OCI-LY3 (cell line): ENCODE measurements at regions not wholly inside any gene's neighbourhood (a gene's known extent, or its start where the extent isn't known, plus 50 kb on each side); places are given as distances from the start of the nearest gene placed in this dataset.

Experiments used
- H2AFZ ChIP-seq: fragments of 200-600, 300-600 bp; shearing (Covaris generic); 2 replicates; pipeline ENCODE4 v1.6.0; 2014; ENCODE audit warnings: antibody characterized with exemption, low read depth, low read length
- H3K27ac ChIP-seq: fragments of 200-600, 300-600 bp; sonication (generic); 2 replicates; pipeline ENCODE4 v1.5.1; 2014; ENCODE audit warnings: mild to moderate bottlenecking, low read length, moderate library complexity, mixed read lengths
- H3K27me3 ChIP-seq: fragments of 200-600, 300-600 bp; sonication (generic); 2 replicates; pipeline ENCODE4 v1.6.1; 2014; ENCODE audit warnings: low read depth, low read length, mixed read lengths
- H3K36me3 ChIP-seq: fragments of 200-600, 300-600 bp; sonication (generic); replicated peaks from 2 replicates; pipeline ENCODE3; 2014; ENCODE audit warnings: low read depth, low read length, mixed read lengths
- H3K4me1 ChIP-seq: fragments of 300-600, 200-600 bp; sonication (generic); 2 replicates; pipeline ENCODE4 v1.6.1; 2014; ENCODE audit warnings: low read length, mixed read lengths
- H3K4me2 ChIP-seq: fragments of 200-600, 300-600 bp; sonication (generic); 2 replicates; pipeline ENCODE4 v1.6.1; 2014; ENCODE audit warnings: low read length, mixed read lengths
- H3K4me3 ChIP-seq: fragments of 300-600, 200-600 bp; sonication (generic); 2 replicates; pipeline ENCODE4 v1.5.1; 2014; ENCODE audit warnings: antibody characterized with exemption, mild to moderate bottlenecking, low read length, moderate library complexity
- H3K79me2 ChIP-seq: fragments of 300-600, 200-600 bp; shearing (Covaris generic); 2 replicates; pipeline ENCODE4 v1.6.1; 2014; ENCODE audit warnings: mild to moderate bottlenecking, low read length, mixed read lengths
- H3K9ac ChIP-seq: fragments of 300-600, 200-600 bp; shearing (Covaris generic); 2 replicates; pipeline ENCODE4 v1.6.0; 2014; ENCODE audit warnings: mild to moderate bottlenecking, low read length, moderate library complexity
- H3K9me3 ChIP-seq: fragments of 200-600, 300-600 bp; shearing (Covaris generic); 2 replicates; pipeline ENCODE4 v1.6.1; 2014; ENCODE audit warnings: low read length, mixed read lengths; ENCODE audit not compliant: insufficient read depth
- H4K20me1 ChIP-seq: fragments of 200-600, 300-600 bp; sonication (generic); 2 replicates; pipeline ENCODE4 v1.6.1; 2016; ENCODE audit warnings: low read length, mixed read lengths; ENCODE audit not compliant: insufficient read depth
- CTCF ChIP-seq: fragments of 200-600, 300-600 bp; sonication (generic); IDR thresholded peaks from 2 replicates; pipeline ENCODE4 v1.5.1; 2014; ENCODE audit warnings: antibody characterized with exemption, low read length, low read depth
- EZH2phosphoT487 ChIP-seq: fragments of 200-600 bp; shearing (Covaris generic); IDR thresholded peaks from 2 replicates; pipeline ENCODE4 v1.6.1; 2018; ENCODE audit warnings: antibody characterized with exemption, mixed run types, low read depth

GRCh38 chr18:76750269-76750668 is 72.1 kb upstream of the ZNF236 start:
- TF ChIP-seq EZH2phosphoT487, result no peak
- TF ChIP-seq CTCF, result no peak
- Histone ChIP-seq H4K20me1 (no peaks in the 10 kb centered on the region), H3K9me3 (peaks cover 18% of the 10 kb centered on the region), H3K27me3 (no peaks in the 10 kb centered on the region), H3K79me2 (no peaks in the 10 kb centered on the region), H3K4me2 (no peak overlapping the region), H3K4me3 (no peak overlapping the region), H3K27ac (no peak overlapping the region), H3K4me1 (no peaks in the 10 kb centered on the region), H3K36me3 (no peaks in the 10 kb centered on the region), H2AFZ (no peak overlapping the region), H3K9ac (no peak overlapping the region)

DNA sequence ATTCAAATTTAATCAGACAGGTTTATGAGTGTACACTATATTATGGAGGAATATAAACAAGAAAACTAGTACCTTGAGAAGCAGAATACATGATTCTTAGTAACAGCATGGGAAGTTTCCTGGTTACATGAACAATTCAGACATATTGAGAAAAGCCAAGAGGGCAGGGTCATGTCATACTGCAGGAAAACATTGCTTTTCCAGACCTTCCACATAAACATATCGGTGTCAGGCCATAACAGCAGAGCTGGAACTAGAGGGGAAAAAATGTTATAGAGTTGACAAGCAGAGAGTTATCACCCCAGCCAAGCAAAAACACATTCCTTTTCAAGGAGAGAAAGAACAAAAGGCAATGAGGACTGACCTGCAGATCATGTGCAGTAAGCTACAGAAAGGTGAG is 74.7 kb upstream of the ZNF236 start:
- Histone ChIP-seq H3K9me3 (peaks cover 18% of the 10 kb centered on the region), H3K36me3 (no peaks in the 10 kb centered on the region), H3K79me2 (no peaks in the 10 kb centered on the region), H3K27ac (no peak overlapping the region), H3K27me3 (no peaks in the 10 kb centered on the region), H3K4me3 (no peak overlapping the region), H2AFZ (no peak overlapping the region), H3K4me1 (no peaks in the 10 kb centered on the region), H4K20me1 (no peaks in the 10 kb centered on the region), H3K9ac (no peak overlapping the region), H3K4me2 (no peak overlapping the region)
- TF ChIP-seq EZH2phosphoT487, result no peak
- TF ChIP-seq CTCF, result no peak

DNA sequence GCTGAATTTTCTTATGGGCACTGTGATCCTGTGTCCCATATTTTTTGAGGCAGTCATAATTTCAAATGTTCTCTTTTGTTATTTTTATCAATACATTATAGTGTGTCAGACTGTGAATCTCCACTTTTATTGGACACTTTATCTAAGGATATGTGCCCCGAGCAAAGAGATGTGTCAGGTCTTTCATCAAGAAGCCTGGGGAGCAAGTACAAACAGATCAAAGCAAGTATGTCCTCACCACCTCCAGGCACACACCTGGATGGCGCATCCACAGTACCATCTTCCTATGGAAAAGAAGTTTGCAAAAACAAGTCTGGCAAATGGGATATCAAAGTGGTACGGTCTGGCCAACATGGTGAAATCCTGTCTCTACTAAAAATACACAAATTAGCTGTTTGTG is 81.0 kb upstream of the ZNF236 start:
- no peaks in the 10 kb centered on the region for H3K9me3 ChIP-seq
- no peak overlapping the region for H2AFZ ChIP-seq
- no peaks in the 10 kb centered on the region for H3K4me1 ChIP-seq
- H4K20me1 ChIP-seq, result no peaks in the 10 kb centered on the region
- H3K4me2 ChIP-seq, result no peak overlapping the region
- no peaks in the 10 kb centered on the region for H3K79me2 ChIP-seq
- no peak overlapping the region for H3K27ac ChIP-seq
- H3K9ac ChIP-seq, result no peak overlapping the region
- TF ChIP-seq EZH2phosphoT487 (no peak), CTCF (no peak)
- H3K36me3 ChIP-seq, result no peaks in the 10 kb centered on the region
- H3K4me3 ChIP-seq, result no peak overlapping the region
- no peaks in the 10 kb centered on the region for H3K27me3 ChIP-seq

DNA sequence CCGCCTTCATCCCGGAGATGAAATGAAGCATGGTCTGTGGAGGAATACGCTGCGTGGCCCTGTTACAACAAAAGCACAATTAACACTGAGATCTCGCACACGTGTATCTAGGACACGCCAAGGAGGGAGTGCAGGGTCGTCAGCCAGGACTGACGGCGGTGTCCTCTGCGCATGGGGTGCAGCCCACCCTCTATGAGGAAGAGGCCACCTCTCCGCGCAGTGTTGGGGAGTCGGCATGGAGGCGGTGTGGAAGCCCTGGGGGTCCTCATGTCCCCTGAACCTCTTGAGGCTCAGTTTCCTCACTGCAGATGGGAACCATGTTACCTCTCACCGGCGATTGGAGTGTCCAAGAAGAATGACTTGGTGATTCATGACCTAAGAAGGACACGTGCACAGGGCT is 86.0 kb upstream of the ZNF236 start:
- Histone ChIP-seq H3K4me3 (no peak overlapping the region), H3K4me2 (no peak overlapping the region), H4K20me1 (no peaks in the 10 kb centered on the region), H2AFZ (no peak overlapping the region), H3K9me3 (no peaks in the 10 kb centered on the region), H3K27me3 (peaks cover 14% of the 10 kb centered on the region; the same call in 1 of the 2 replicates), H3K27ac (no peak overlapping the region), H3K36me3 (no peaks in the 10 kb centered on the region), H3K79me2 (no peaks in the 10 kb centered on the region), H3K9ac (no peak overlapping the region), H3K4me1 (no peaks in the 10 kb centered on the region)
- TF ChIP-seq EZH2phosphoT487, result no peak
- no peak for TF ChIP-seq CTCF
